Keratinocyte (primary cell): ENCODE measurements at regions not wholly inside any gene's neighbourhood (a gene's known extent, or its start where the extent isn't known, plus 50 kb on each side); places are given as distances from the start of the nearest gene placed in this dataset.

Experiments
- DNase-seq: peaks from one replicate; pipeline ENCODE4 v3.0.0-alpha.2; 2011; ENCODE audit warnings: low read depth, missing footprints, low spot score
- FAIRE-seq: peaks from 2 replicates; lab custom pipeline; 2011; peaks lifted over from hg19 to GRCh38; lab: Jason Lieb, UNC
- H2AFZ ChIP-seq: 2 replicates; pipeline ENCODE4 v1.6.0; 2012; ENCODE audit warnings: low read length, control low read depth, inconsistent platforms; ENCODE audit not compliant: control insufficient read depth
- H3K27ac ChIP-seq: 2 replicates; pipeline ENCODE4 v1.5.1; 2011; ENCODE audit warnings: low read length; ENCODE audit not compliant: control insufficient read depth, insufficient read depth
- H3K27me3 ChIP-seq: 3 replicates; pipeline ENCODE4 v1.6.0; 2011; ENCODE audit warnings: low read length; ENCODE audit not compliant: control insufficient read depth, insufficient read depth; ENCODE audit errors: extremely low read depth
- H3K36me3 ChIP-seq, 2 experiments: 2 replicates in 1 of 2; 3 replicates in 1 of 2; pipeline ENCODE4 v1.5.1; 2011; ENCODE audit warnings: low read length in 2 of 2, mild to moderate bottlenecking in 1 of 2; ENCODE audit not compliant: control insufficient read depth in 2 of 2, insufficient read depth in 2 of 2; ENCODE audit errors: extremely low read depth in 1 of 2
- H3K4me1 ChIP-seq: 3 replicates; pipeline ENCODE4 v1.5.1; 2011; ENCODE audit warnings: low read length; ENCODE audit not compliant: control insufficient read depth, insufficient read depth; ENCODE audit errors: extremely low read depth
- H3K4me2 ChIP-seq: 3 replicates; pipeline ENCODE4 v1.6.0; 2011; ENCODE audit warnings: low read depth, low read length; ENCODE audit not compliant: control insufficient read depth, insufficient read depth; ENCODE audit errors: extremely low read depth
- H3K4me3 ChIP-seq, 3 experiments: fragments of 200-600 bp in 1 of 3; sonication (generic) in 1 of 3; 2 replicates in 2 of 3; 3 replicates in 1 of 3; pipeline ENCODE4 v1.5.1; 2011 to 2016; ENCODE audit warnings: low read length in 3 of 3, mild to moderate bottlenecking in 3 of 3, control low read depth in 2 of 3, inconsistent platforms in 1 of 3, low read depth in 1 of 3, mixed read lengths in 1 of 3, mixed run types in 1 of 3, moderate library complexity in 1 of 3; ENCODE audit not compliant: control insufficient read depth in 2 of 3, insufficient read depth in 2 of 3; ENCODE audit errors: extremely low read depth in 1 of 3
- H3K79me2 ChIP-seq: 2 replicates; pipeline ENCODE4 v1.6.0; 2012; ENCODE audit warnings: low read length; ENCODE audit not compliant: control insufficient read depth, insufficient read depth
- H3K9ac ChIP-seq: 3 replicates; pipeline ENCODE4 v1.6.0; 2011; ENCODE audit warnings: low read length; ENCODE audit not compliant: control insufficient read depth, insufficient read depth; ENCODE audit errors: extremely low read depth
- H3K9me1 ChIP-seq: 3 replicates; pipeline ENCODE4 v1.6.0; 2011; ENCODE audit warnings: low read length; ENCODE audit not compliant: control insufficient read depth, insufficient read depth; ENCODE audit errors: extremely low read depth
- H3K9me3 ChIP-seq: 2 replicates; pipeline ENCODE4 v1.5.1; 2012; ENCODE audit warnings: low read depth, low read length; ENCODE audit not compliant: control insufficient read depth
- H4K20me1 ChIP-seq: 3 replicates; pipeline ENCODE4 v1.6.0; 2011; ENCODE audit warnings: low read length; ENCODE audit not compliant: control insufficient read depth, insufficient read depth; ENCODE audit errors: extremely low read depth
- EZH2 ChIP-seq: IDR thresholded peaks from one replicate; pipeline ENCODE4 v1.6.1; 2012; ENCODE audit warnings: inconsistent platforms, mild to moderate bottlenecking, low read length, moderate library complexity
- dilution Hi-C: fragments of 300-500 bp; cut with MboI; formaldehyde crosslinking; loops from one replicate; pipeline ENCODE4 v1.7.0; 2020; ENCODE audit warnings: low sequenced_read_pairs; ENCODE audit not compliant: extremely low pct_ligation_motif_present
- TF ChIP-seq, protein P1 (sequence below), 3 experiments: IDR thresholded peaks in 1 of 3; conservative IDR thresholded peaks in 1 of 3; optimal IDR thresholded peaks in 1 of 3; 2 replicates in 2 of 3; 3 replicates in 1 of 3; pipeline versions ENCODE3 to v1.5.1; 2011; ENCODE audit warnings: low read length in 3 of 3, mild to moderate bottlenecking in 3 of 3, moderate library complexity in 2 of 3, control low read depth in 1 of 3, inconsistent platforms in 1 of 3; ENCODE audit not compliant: insufficient read depth in 2 of 3; ENCODE audit errors: extremely low read depth in 1 of 3

- no peak overlapping the region for H3K9ac ChIP-seq
- no peaks in the 10 kb centered on the region for H3K36me3 ChIP-seq
- no peak overlapping the region for H3K4me2 ChIP-seq
- no peaks in the 10 kb centered on the region for H4K20me1 ChIP-seq
- no peaks in the 10 kb centered on the region for H3K4me1 ChIP-seq
- no peak overlapping the region for H3K27ac ChIP-seq
- FAIRE-seq (no peak), DNase-seq (no peak)
- no peak overlapping the region for H2AFZ ChIP-seq
- H3K79me2 ChIP-seq, result no peaks in the 10 kb centered on the region
- no peak overlapping the region for H3K4me3 ChIP-seq
- H3K9me1 ChIP-seq, result no peaks in the 10 kb centered on the region
- H3K27me3 ChIP-seq, result no peaks in the 10 kb centered on the region
- dilution Hi-C loops, result no loop called here
- TF ChIP-seq, protein P1, sequence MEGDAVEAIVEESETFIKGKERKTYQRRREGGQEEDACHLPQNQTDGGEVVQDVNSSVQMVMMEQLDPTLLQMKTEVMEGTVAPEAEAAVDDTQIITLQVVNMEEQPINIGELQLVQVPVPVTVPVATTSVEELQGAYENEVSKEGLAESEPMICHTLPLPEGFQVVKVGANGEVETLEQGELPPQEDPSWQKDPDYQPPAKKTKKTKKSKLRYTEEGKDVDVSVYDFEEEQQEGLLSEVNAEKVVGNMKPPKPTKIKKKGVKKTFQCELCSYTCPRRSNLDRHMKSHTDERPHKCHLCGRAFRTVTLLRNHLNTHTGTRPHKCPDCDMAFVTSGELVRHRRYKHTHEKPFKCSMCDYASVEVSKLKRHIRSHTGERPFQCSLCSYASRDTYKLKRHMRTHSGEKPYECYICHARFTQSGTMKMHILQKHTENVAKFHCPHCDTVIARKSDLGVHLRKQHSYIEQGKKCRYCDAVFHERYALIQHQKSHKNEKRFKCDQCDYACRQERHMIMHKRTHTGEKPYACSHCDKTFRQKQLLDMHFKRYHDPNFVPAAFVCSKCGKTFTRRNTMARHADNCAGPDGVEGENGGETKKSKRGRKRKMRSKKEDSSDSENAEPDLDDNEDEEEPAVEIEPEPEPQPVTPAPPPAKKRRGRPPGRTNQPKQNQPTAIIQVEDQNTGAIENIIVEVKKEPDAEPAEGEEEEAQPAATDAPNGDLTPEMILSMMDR (optimal IDR thresholded peaks at IDR 0.05 in 1 of 3, IDR thresholded peaks at IDR 0.05 in 1 of 3, conservative IDR thresholded peaks at IDR 0.05 in 1 of 3; ENCODE audit: extremely low read depth in 1 of 3, insufficient read depth in 2 of 3, low read length in 3 of 3), result no peak
- no peak for TF ChIP-seq EZH2
- H3K9me3 ChIP-seq, result no peaks in the 10 kb centered on the region
Observed at GRCh38 chr16:61579195-61579594, 457.0 kb downstream of the CDH8 start.

DNA sequence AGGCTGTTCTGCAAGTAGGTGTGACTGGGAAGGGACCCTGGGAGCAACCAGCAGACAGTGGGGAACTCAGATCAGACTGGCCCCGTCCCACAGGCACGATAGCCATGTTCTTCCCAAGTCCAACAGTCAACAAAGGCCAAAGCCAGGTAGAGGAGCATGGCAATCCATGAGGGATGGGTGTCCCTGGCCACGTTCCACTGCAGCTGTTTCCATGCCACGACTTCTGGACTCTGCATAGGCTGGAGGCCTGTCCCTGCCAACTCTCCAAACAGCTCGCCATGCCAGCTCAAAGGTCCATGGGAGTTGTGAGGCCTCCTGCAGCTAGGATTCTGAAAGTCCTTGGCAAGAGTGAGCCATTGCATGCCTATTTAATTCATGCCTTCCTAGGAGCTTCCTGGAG, 459.8 kb downstream of the CDH8 start:
- no peaks in the 10 kb centered on the region for H3K27me3 ChIP-seq
- no peak overlapping the region for H3K9ac ChIP-seq
- H3K9me1 ChIP-seq, result no peaks in the 10 kb centered on the region
- DNase-seq, result no peak
- H2AFZ ChIP-seq, result no peak overlapping the region
- H3K9me3 ChIP-seq, result no peaks in the 10 kb centered on the region
- dilution Hi-C loops, result no loop called here
- H3K27ac ChIP-seq, result no peak overlapping the region
- no peak for FAIRE-seq
- H3K36me3 ChIP-seq, result no peaks in the 10 kb centered on the region
- no peaks in the 10 kb centered on the region for H3K4me1 ChIP-seq
- no peaks in the 10 kb centered on the region for H3K79me2 ChIP-seq
- no peaks in the 10 kb centered on the region for H4K20me1 ChIP-seq
- no peak overlapping the region for H3K4me2 ChIP-seq
- no peak for TF ChIP-seq EZH2
- TF ChIP-seq, protein P1 (optimal IDR thresholded peaks at IDR 0.05 in 1 of 3, IDR thresholded peaks at IDR 0.05 in 1 of 3, conservative IDR thresholded peaks at IDR 0.05 in 1 of 3; ENCODE audit: extremely low read depth in 1 of 3, insufficient read depth in 2 of 3, low read length in 3 of 3), result no peak
- no peak overlapping the region for H3K4me3 ChIP-seq
